Fibroblast of peridontal ligament (primary cell): ENCODE measurements at regions not wholly inside any gene's neighbourhood (a gene's known extent, or its start where the extent isn't known, plus 50 kb on each side); places are given as distances from the start of the nearest gene placed in this dataset.

Experiments used
- DNase-seq: peaks from one replicate; pipeline ENCODE4 v3.0.0-alpha.2; 2010; ENCODE audit errors: extremely low read depth

- no peak for DNase-seq
These were observed 50.5 kb upstream of the ZNF438 start for GRCh38 chr10:31081937-31082840.

- peak; percentile 27 for DNase-seq
These were observed 52.1 kb upstream of the ZNF438 start for GRCh38 chr10:31083765-31084184.

GRCh38 chr10:31087011-31087410 is 55.3 kb upstream of the ZNF438 start:
- no peak for DNase-seq

- DNase-seq: no peak
These were observed 56.2 kb upstream of the ZNF438 start for GRCh38 chr10:31087851-31088250.

GRCh38 chr10:31090894-31091607 is 59.4 kb upstream of the ZNF438 start:
- no peak for DNase-seq

GRCh38 chr10:31095677-31096560 is 64.3 kb upstream of the ZNF438 start:
- DNase-seq: no peak

GRCh38 chr10:31098046-31098445 is 66.4 kb upstream of the ZNF438 start:
- DNase-seq: peak; percentile 65

- DNase-seq: no peak
These were observed 67.4 kb upstream of the ZNF438 start for GRCh38 chr10:31099094-31099493.

GRCh38 chr10:31099664-31100063 is 68.0 kb upstream of the ZNF438 start:
- DNase-seq: no peak

GRCh38 chr10:31100115-31100601 is 68.5 kb upstream of the ZNF438 start:
- DNase-seq: no peak

- DNase-seq: no peak
These were observed 69.0 kb upstream of the ZNF438 start for GRCh38 chr10:31100662-31101061.

GRCh38 chr10:31101123-31101522 is 69.5 kb upstream of the ZNF438 start:
- DNase-seq: peak; percentile 61

- no peak for DNase-seq
These were observed 70.8 kb upstream of the ZNF438 start for GRCh38 chr10:31102421-31102820.

GRCh38 chr10:31103112-31103511 is 71.4 kb upstream of the ZNF438 start:
- no peak for DNase-seq

- DNase-seq: no peak
These were observed 81.3 kb upstream of the ZNF438 start for GRCh38 chr10:31112961-31113360.

GRCh38 chr10:31116226-31116625 is 84.6 kb upstream of the ZNF438 start:
- no peak for DNase-seq

GRCh38 chr10:31118556-31118955 is 86.9 kb upstream of the ZNF438 start:
- DNase-seq: peak; percentile 42

- peak; percentile 29 for DNase-seq
These were observed 88.7 kb upstream of the ZNF438 start for GRCh38 chr10:31120392-31120791.

- peak; percentile 76 for DNase-seq
These were observed 89.5 kb upstream of the ZNF438 start for GRCh38 chr10:31120961-31121685.

- peak; percentile 47 for DNase-seq
These were observed 90.3 kb upstream of the ZNF438 start for GRCh38 chr10:31121757-31122577.
